ENCODE measurements at regions not wholly inside any gene's neighbourhood (a gene's known extent, or its start where the extent isn't known, plus 50 kb on each side); places are given as distances from the start of the nearest gene placed in this dataset.
A peak's percentile ranks its signal among the peaks of the same experiment; 100 is the strongest.

- no peak for TF ChIP-seq IRF2 (CRISPR knock-in tag; IDR thresholded peaks at IDR 0.05; ENCODE audit: borderline replicate concordance, low read depth)
- no peak for TF ChIP-seq ETV6 (CRISPR knock-in tag; IDR thresholded peaks at IDR 0.05)
- TF ChIP-seq NFATC4 (CRISPR knock-in tag; IDR thresholded peaks at IDR 0.05) = no peak
- no peak for TF ChIP-seq ESRRA (CRISPR knock-in tag; IDR thresholded peaks at IDR 0.05; ENCODE audit: borderline replicate concordance)
- TF ChIP-seq SP1 (CRISPR knock-in tag; conservative IDR thresholded peaks at IDR 0.05) = no peak
- no peak for TF ChIP-seq TEAD4 (CRISPR knock-in tag; IDR thresholded peaks at IDR 0.05)
Measured at GRCh38 chr16:80372341-80372740, 168.5 kb upstream of the DYNLRB2 start (continued).

- DNase-seq (ENCODE audit: low spot score) = peak; percentile 45
- no peaks in the 10 kb centered on the region for H3K27me3 Mint-ChIP-seq (ENCODE audit: low read depth)
- peak; percentile 97 for ATAC-seq
- H3K4me3 Mint-ChIP-seq = no peak overlapping the region
- CTCF ChIA-PET = interaction anchor here (0.8 to 2.3 kb wide), 14 partner anchors 9 to 769 kb away, joined by 3 to 28 read pairs (median 6); partner anchors contain the start of gene MAF
- peaks cover 18% of the 10 kb centered on the region for H3K9me3 Mint-ChIP-seq
- H3K27ac Mint-ChIP-seq = no peak overlapping the region
- POLR2A ChIA-PET = no interaction called here
- peaks cover 7% of the 10 kb centered on the region for H3K36me3 Mint-ChIP-seq
- H3K4me1 Mint-ChIP-seq = peaks cover 6% of the 10 kb centered on the region; the same call in 1 of the 2 replicates
- no peak for TF ChIP-seq NFYB (CRISPR knock-in tag; conservative IDR thresholded peaks at IDR 0.05; ENCODE audit: low read depth)
- TF ChIP-seq E2F5 (CRISPR knock-in tag; IDR thresholded peaks at IDR 0.05) = no peak
- no peak for TF ChIP-seq MAX (CRISPR knock-in tag; IDR thresholded peaks at IDR 0.05)
- TF ChIP-seq PREB (CRISPR knock-in tag; IDR thresholded peaks at IDR 0.05; ENCODE audit: borderline replicate concordance) = no peak
- TF ChIP-seq HMGA2 (CRISPR knock-in tag; IDR thresholded peaks at IDR 0.05) = no peak
- no peak for TF ChIP-seq NR1H2 (CRISPR knock-in tag; IDR thresholded peaks at IDR 0.05)
- no peak for TF ChIP-seq E2F4 (CRISPR knock-in tag; IDR thresholded peaks at IDR 0.05; ENCODE audit: borderline replicate concordance, low read depth)
- no peak for TF ChIP-seq SMAD3 (CRISPR knock-in tag; IDR thresholded peaks at IDR 0.05; ENCODE audit: borderline replicate concordance)
Measured at GRCh38 chr16:80369138-80369958, 171.4 kb upstream of the DYNLRB2 start.

- H3K9me3 Mint-ChIP-seq = no peaks in the 10 kb centered on the region
- peaks cover 6% of the 10 kb centered on the region; the same call in 1 of the 2 replicates for H3K4me1 Mint-ChIP-seq
- ChIA-PET CTCF (interaction anchor here (0.7 to 1.3 kb wide), 4 partner anchors 49 to 744 kb away, joined by 3 to 4 read pairs (median 3); no protein-coding TSS in a partner anchor), POLR2A (interaction anchor here (0.6 kb wide), 2 partner anchors 198 to 765 kb away, joined by 3 read pairs; no protein-coding TSS in a partner anchor)
- DNase-seq (ENCODE audit: low spot score) (no peak), ATAC-seq (no peak)
- no peaks in the 10 kb centered on the region for H3K27me3 Mint-ChIP-seq (ENCODE audit: low read depth)
- H3K4me3 Mint-ChIP-seq = no peak overlapping the region
- H3K36me3 Mint-ChIP-seq = no peaks in the 10 kb centered on the region
- H3K27ac Mint-ChIP-seq = no peak overlapping the region
- TF ChIP-seq MXD4 (CRISPR knock-in tag; IDR thresholded peaks at IDR 0.05; ENCODE audit: borderline replicate concordance) = no peak
- TF ChIP-seq NR1H2 (CRISPR knock-in tag; IDR thresholded peaks at IDR 0.05) = no peak
- no peak for TF ChIP-seq TEAD1 (CRISPR knock-in tag; IDR thresholded peaks at IDR 0.05)
- no peak for TF ChIP-seq NFATC4 (CRISPR knock-in tag; IDR thresholded peaks at IDR 0.05)
- no peak for TF ChIP-seq ATF1 (CRISPR knock-in tag; IDR thresholded peaks at IDR 0.05)
- TF ChIP-seq ATF6 (CRISPR knock-in tag; IDR thresholded peaks at IDR 0.05) = no peak
- no peak for TF ChIP-seq ATF3 (CRISPR knock-in tag; conservative IDR thresholded peaks at IDR 0.05)
- no peak for TF ChIP-seq FOXP1 (CRISPR knock-in tag; IDR thresholded peaks at IDR 0.05; ENCODE audit: borderline replicate concordance)
- TF ChIP-seq ELF4 (CRISPR knock-in tag; IDR thresholded peaks at IDR 0.05; ENCODE audit: low read depth) = no peak
- no peak for TF ChIP-seq ZNF532 (CRISPR knock-in tag; IDR thresholded peaks at IDR 0.05; ENCODE audit: borderline replicate concordance)
Measured at GRCh38 chr16:80367037-80367658, 173.6 kb upstream of the DYNLRB2 start.

All from WTC11 (cell line).